Cerebellar cortex (tissue), 1 donor: ENCODE measurements at regions not wholly inside any gene's neighbourhood (a gene's known extent, or its start where the extent isn't known, plus 50 kb on each side); places are given as distances from the start of the nearest gene placed in this dataset.
"Not testable (repeated sequence)": the region's sequence is repeated elsewhere in the genome, so short reads cannot be mapped to it uniquely, and the experiment has no call there.

ENCODE experiments used
- DNase-seq: peaks from one replicate; pipeline ENCODE4 v3.0.0-alpha.2; 2015; ENCODE audit warnings: low spot score

GRCh38 chr6:167690167-167690922, 136.4 kb upstream of the AFDN start:
- not testable (repeated sequence) for DNase-seq

GRCh38 chr6:167690931-167691330, 135.8 kb upstream of the AFDN start:
- DNase-seq, result peak; percentile 23

GRCh38 chr6:167691533-167692312, 135.0 kb upstream of the AFDN start:
- no peak for DNase-seq

DNA sequence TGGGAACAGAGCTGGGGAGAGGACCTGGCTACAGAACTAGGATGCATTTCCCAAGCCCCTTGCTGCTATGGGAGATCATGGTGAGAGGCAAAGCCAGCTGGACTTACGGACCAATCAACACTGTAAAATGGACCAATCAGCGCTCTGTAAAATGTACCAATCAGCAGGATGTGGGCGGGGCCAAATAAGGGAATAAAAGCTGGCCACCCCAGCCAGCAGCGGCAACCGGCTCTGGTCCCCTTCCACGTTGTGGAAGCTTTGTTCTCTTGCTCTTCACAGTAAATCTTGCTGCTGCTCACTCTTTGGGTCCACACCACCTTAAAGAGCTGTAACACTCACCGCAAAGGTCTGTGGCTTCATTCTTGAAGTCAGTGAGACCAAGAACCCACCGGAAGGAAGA, 133.2 kb upstream of the AFDN start:
- not testable (repeated sequence) for DNase-seq

- no peak for DNase-seq
Measured at GRCh38 chr6:167695831-167696230, 130.9 kb upstream of the AFDN start.

DNA sequence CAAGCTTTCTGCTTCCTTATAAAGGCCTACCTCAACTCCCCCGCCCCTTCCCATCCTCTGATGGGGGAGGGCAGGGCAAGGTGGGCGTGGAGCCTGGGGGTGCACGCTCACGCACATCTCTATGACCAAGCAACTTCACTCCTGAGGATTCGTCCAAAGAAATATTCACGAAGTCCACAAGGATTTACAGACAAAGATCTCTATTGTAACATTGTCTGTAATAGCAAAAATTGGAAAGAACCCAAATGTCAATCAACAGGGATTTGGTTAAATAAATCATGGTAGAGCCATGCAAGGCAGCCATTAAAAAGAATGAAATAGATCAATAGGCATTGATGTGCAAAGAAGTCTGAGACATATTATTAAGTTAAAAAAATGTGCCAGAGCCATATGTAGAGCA, 130.4 kb upstream of the AFDN start:
- DNase-seq, result no peak

GRCh38 chr6:167697316-167697715, 129.4 kb upstream of the AFDN start:
- no peak for DNase-seq

DNA sequence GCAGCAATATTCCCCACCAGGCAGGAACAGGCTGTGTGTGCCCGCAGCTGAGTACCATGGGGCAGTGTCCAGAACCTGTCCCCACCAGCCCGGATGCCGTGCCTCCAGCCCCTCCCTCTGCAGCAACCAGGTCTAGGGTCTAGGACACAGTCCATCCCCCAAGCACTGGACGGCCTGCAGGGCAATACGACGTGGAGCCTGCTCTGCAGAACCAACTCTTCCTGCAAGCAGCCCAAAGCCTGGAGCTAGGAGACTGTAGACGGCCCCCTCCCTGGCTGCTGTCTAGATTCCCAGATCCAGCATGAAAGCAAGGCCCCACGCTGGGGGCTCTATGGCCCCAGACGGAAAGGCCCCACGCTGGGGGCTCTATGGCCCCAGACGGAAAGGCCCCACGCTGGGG, 128.2 kb upstream of the AFDN start:
- no peak for DNase-seq

- no peak for DNase-seq
Measured at GRCh38 chr6:167699141-167699931, 127.4 kb upstream of the AFDN start.

- no peak for DNase-seq
Measured at GRCh38 chr6:167700199-167700598, 126.5 kb upstream of the AFDN start.

GRCh38 chr6:167701010-167701409, 125.7 kb upstream of the AFDN start:
- DNase-seq, result no peak

DNA sequence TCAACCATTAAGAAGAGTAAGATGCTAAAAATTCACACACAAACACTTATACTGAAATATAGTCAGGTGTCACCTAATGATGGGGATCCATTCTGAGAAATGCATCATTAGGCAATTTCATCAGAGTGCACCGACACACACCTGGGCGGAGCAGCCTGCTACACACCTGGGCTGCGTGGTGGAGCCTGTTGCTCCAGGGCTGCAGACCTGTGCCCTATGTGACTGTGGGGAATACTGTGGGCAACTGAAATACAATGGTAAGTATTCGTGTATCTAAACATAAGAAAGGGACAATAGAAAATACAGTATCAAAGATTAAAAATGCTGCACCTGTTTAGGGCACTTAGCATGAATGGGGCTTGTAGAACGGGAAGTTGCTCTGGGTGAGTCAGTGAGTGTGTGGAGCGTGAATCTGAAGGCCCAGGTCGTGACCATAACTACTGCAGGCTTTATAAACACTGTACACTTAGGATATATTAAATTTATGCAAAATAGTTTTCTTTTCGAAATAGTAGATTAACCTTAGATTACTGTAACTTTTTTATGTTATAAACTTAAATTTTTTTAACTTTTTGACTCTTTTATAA, 124.4 kb upstream of the AFDN start:
- DNase-seq, result no peak

- DNase-seq, result no peak
Measured at GRCh38 chr6:167703347-167703746, 123.4 kb upstream of the AFDN start.

GRCh38 chr6:167703781-167704180, 122.9 kb upstream of the AFDN start:
- DNase-seq, result no peak

DNA sequence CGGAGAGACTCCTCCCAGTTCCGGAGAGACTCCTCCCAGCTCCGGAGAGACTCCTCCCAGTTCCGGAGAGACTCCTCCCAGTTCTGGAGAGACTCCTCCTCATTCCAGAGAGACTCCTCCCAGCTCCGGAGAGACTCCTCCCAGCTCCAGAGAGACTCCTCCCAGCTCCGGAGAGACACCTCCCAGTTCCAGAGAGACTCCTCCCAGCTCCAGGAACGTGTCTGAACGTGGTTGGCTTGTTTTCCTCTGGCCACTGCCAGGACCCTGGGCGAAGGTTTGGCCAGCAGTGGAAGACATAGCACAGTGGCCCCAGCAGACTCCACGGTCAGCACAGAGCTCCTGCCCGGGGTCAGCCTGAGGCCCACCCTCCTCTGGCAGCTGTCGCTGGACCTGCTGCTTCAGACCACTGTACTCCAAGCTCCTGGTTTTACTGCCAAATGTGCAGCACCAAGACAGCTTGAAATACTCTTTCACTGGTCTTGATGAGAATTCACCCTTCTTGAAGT, 122.3 kb upstream of the AFDN start:
- no peak for DNase-seq

DNA sequence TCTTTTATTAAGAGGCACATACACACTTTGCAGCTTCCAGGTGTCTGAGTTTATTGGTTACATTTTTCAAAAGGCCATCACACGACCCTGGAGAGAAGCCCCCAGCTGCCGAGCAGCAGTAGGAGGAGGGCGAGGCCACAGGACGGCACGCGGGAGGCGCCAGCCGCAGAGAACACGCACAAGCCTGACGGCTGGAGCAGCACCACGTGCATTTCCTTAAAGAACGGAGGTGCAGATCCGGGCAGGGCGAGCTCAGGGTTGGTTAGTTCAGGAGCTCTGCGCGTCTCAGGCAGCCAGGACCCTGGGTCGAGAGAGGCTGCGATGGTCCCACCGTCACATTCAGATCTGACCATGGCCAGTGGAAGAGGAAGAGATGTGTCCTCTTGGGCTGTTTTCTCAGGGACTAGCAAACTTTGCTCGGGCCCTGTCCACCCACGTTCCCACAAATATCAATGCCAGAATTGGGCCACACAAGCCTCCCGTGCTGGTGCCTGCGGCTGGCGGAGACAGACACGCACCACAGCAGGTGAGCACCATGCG, 121.4 kb upstream of the AFDN start:
- DNase-seq, result no peak

GRCh38 chr6:167706313-167707109, 120.2 kb upstream of the AFDN start:
- no peak for DNase-seq

GRCh38 chr6:167707686-167708500, 118.8 kb upstream of the AFDN start:
- no peak for DNase-seq

DNA sequence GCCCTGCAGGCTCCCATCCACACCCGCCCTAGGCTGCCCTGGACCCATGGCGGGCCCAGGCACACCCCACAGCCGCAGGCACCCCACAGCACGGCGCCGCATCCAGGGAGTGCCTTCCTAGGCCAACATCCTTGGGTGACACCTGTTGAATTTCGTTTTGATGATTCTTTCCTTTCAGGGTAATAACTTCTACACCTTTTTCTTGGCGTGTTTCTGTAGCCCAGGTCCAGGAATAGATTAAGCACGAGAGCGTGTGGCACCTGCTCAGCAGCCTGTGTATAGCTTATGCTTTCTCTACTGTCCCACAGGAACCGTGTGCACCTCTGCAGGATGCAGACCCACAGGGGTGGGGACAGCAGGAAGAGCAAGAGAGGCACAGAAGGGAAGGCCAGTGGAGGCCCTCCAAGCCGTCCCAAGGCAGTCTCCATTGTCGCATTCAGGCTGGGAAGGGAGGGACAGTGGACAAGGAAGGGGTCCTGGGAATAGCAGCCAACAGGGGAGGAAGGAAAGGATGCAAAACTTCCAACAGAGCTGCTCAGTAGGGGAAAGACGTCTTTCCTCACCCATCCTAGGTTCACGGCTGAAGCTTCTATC, 118.1 kb upstream of the AFDN start:
- no peak for DNase-seq

GRCh38 chr6:167709196-167709595, 117.5 kb upstream of the AFDN start:
- no peak for DNase-seq
